ENCODE measurements at regions not wholly inside any gene's neighbourhood (a gene's known extent, or its start where the extent isn't known, plus 50 kb on each side); places are given as distances from the start of the nearest gene placed in this dataset.

DNA sequence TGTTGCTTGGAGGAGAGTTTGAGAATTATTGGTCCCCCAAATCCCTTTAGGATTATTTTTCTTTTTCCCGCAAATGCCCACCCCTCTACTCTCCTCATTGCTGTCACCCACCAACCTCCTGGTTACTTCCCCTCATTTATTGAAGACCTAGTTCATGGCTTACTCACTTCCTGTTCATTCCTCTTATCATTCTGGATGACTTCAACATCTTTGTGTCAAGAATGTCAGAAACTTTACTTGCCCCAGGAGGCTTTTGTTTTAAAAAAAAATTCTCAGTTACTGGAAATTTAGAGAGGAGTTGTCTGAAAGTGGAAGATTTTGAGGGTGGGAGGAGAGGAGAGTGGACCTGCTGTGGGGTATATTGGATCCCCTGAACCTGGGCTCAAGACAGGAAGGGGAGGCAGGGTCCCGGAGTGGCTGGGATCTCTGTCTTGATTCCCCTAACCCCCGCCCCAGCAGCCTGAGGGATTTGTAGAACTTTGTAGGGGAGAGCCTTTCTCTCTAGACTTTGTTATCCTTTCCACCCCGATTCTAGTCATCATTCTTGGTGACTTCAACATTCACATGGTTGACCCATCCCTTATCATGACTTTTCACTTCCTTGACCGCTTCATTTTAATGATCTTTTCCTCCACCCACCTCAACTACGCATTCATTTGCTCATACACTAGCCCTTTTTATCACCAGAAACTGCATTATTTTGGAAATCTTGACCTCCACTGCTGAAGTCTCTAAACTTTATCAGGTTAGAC is 69.9 kb upstream of the ESX1 start (continued):
- TF ChIP-seq ZBTB40 (IDR thresholded peaks at IDR 0.05) (no peak), ZBTB40 (CRISPR knock-in tag; IDR thresholded peaks at IDR 0.05) (no peak), PRPF4 (IDR thresholded peaks at IDR 0.05; ENCODE audit: insufficient read depth, low read depth, low read length, poor library complexity, severe bottlenecking) (no peak), ZBTB1 (CRISPR knock-in tag; IDR thresholded peaks at IDR 0.05; ENCODE audit: borderline replicate concordance, low read depth) (no peak)
- TF ChIP-seq, protein P1, sequence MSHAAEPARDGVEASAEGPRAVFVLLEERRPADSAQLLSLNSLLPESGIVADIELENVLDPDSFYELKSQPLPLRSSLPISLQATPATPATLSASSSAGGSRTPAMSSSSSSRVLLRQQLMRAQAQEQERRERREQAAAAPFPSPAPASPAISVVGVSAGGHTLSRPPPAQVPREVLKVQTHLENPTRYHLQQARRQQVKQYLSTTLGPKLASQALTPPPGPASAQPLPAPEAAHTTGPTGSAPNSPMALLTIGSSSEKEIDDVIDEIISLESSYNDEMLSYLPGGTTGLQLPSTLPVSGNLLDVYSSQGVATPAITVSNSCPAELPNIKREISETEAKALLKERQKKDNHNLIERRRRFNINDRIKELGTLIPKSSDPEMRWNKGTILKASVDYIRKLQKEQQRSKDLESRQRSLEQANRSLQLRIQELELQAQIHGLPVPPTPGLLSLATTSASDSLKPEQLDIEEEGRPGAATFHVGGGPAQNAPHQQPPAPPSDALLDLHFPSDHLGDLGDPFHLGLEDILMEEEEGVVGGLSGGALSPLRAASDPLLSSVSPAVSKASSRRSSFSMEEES (CRISPR knock-in tag; IDR thresholded peaks at IDR 0.05): no peak

Data from K562 (cell line).